GM12865 (cell line): ENCODE measurements at regions not wholly inside any gene's neighbourhood (a gene's known extent, or its start where the extent isn't known, plus 50 kb on each side); places are given as distances from the start of the nearest gene placed in this dataset.

Experiments
- DNase-seq: peaks from one replicate; pipeline ENCODE4 v3.0.0; 2010; ENCODE audit warnings: low read depth
- H3K4me3 ChIP-seq: 2 replicates; pipeline ENCODE4 v1.5.1; 2011; ENCODE audit warnings: mild to moderate bottlenecking, low read depth, low read length, control low read depth
- TF ChIP-seq, protein P1 (sequence below): IDR thresholded peaks from 2 replicates; pipeline ENCODE4 v1.5.1; 2011; ENCODE audit warnings: low read length, control low read depth, low read depth, inconsistent platforms; ENCODE audit not compliant: insufficient read depth; ENCODE audit errors: missing control alignments

DNA sequence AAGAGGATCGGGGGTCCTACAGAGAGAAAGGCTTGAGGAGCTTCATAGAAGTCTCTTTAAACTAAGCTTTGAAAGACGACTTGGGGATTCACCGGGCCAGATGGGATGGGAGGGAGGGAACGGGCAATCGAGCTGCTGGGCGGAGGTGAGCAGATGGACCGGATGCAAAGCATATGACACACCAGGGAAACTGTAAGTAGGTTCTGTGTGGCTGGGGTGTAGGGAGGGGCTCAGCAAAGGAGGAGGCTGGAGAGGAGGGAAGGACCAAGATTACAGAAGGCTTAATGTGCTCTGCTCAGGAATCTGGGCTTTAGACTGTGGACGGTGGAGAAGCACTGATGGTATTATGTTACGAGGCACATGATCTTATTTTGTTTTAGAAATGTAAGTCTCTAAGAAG is 131.5 kb downstream of the MAIP1 start:
- no peak for DNase-seq
- H3K4me3 ChIP-seq = no peak overlapping the region
- TF ChIP-seq, protein P1, sequence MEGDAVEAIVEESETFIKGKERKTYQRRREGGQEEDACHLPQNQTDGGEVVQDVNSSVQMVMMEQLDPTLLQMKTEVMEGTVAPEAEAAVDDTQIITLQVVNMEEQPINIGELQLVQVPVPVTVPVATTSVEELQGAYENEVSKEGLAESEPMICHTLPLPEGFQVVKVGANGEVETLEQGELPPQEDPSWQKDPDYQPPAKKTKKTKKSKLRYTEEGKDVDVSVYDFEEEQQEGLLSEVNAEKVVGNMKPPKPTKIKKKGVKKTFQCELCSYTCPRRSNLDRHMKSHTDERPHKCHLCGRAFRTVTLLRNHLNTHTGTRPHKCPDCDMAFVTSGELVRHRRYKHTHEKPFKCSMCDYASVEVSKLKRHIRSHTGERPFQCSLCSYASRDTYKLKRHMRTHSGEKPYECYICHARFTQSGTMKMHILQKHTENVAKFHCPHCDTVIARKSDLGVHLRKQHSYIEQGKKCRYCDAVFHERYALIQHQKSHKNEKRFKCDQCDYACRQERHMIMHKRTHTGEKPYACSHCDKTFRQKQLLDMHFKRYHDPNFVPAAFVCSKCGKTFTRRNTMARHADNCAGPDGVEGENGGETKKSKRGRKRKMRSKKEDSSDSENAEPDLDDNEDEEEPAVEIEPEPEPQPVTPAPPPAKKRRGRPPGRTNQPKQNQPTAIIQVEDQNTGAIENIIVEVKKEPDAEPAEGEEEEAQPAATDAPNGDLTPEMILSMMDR = no peak

GRCh38 chr2:200087451-200087850 is 132.1 kb downstream of the MAIP1 start:
- no peak for DNase-seq
- TF ChIP-seq, protein P1 = no peak
- no peak overlapping the region for H3K4me3 ChIP-seq

DNA sequence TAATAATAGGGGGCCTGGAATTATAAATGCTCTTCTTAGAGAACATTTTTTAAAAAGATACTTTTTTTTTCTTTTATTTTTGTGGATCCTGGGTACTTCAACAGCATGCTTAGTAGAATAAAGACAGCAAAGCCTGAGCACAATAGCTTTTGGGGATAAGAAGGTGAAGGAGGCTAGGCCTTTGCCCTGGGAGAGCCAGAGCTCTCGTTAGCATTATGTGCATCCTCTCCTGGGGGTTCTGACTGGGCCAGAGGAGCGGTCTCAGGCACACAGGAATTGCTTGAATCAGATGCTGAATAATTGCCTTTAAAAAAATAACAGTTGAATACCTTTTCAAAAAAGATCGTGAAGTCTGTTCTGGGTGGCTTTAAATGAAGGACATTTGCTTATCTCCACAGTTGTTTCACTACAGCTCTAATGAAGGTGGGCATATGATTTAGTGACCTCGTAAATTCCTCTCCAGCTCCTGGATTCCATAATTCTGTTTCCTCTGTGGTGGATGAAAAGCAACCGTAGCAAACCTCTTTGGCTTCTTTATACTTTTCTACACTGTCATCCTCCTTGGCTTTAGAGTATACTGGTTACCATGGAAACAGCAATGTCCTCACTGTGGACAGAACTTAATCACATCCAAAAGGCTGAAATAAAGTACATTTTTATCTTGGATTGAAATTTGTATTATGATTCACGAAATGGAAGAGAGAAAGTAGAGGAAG is 133.8 kb downstream of the MAIP1 start:
- no peak for DNase-seq
- no peak overlapping the region for H3K4me3 ChIP-seq
- TF ChIP-seq, protein P1 = no peak

- DNase-seq = no peak
- TF ChIP-seq, protein P1 = no peak
- H3K4me3 ChIP-seq = no peak overlapping the region
Observed at GRCh38 chr2:200089756-200090109, 134.4 kb downstream of the MAIP1 start.

GRCh38 chr2:200090683-200091082 is 135.3 kb downstream of the MAIP1 start:
- H3K4me3 ChIP-seq = no peak overlapping the region
- DNase-seq = no peak
- TF ChIP-seq, protein P1 = no peak

DNA sequence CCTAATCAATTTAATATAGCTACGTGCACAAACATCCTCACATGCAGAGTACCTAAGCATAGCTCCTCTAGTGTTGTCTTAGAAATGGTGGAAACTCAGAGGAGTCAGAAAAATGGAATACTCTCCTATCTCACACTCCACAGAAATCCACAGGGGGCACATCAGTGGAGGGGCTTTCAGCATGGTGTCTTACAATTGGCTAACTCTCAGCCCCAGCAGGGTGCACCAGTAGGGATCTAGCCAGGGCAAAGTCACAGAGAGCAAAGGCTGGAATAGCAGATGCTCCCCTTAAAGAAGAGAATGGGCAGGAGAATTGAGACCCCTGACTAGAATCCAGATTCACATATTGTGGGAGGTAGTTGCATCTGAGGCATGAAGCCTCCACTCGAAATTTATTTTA is 135.7 kb downstream of the MAIP1 start:
- no peak overlapping the region for H3K4me3 ChIP-seq
- TF ChIP-seq, protein P1 = no peak
- no peak for DNase-seq

GRCh38 chr2:200092235-200092634 is 136.9 kb downstream of the MAIP1 start:
- TF ChIP-seq, protein P1 = no peak
- DNase-seq = no peak
- H3K4me3 ChIP-seq = no peak overlapping the region
